G401 (cell line): ENCODE measurements at regions not wholly inside any gene's neighbourhood (a gene's known extent, or its start where the extent isn't known, plus 50 kb on each side); places are given as distances from the start of the nearest gene placed in this dataset.

Experiments used
- DNase-seq: peaks from one replicate; pipeline ENCODE4 v3.0.0-alpha.2; 2015; ENCODE audit warnings: low spot score
- in situ Hi-C: cut with HindIII; loops from 2 replicates; pipeline ENCODE4 v1.10.0; 2016; ENCODE audit warnings: low sequenced_read_pairs, mixed read lengths

DNA sequence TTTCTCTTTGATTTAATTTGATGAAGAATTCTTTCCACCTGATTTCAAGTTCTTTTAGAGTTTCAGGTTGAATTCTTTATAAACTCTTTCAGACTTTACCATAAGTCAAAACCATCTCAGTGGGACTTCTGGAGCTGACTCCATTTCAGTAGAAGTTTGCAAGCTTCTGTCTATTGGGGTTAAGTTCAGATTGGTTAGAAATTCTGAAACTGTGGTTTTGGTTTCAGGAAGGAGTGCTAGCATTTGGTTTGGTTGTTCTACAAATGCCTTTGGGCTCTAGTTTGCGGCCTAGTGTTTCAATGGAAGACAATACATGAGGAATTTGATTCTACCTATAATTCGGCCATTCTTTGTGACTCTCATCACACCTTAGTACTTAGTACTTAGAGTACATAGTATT lies 176.8 kb upstream of the RHOBTB1 start:
- no peak for DNase-seq
- in situ Hi-C loops, result no loop called here

DNA sequence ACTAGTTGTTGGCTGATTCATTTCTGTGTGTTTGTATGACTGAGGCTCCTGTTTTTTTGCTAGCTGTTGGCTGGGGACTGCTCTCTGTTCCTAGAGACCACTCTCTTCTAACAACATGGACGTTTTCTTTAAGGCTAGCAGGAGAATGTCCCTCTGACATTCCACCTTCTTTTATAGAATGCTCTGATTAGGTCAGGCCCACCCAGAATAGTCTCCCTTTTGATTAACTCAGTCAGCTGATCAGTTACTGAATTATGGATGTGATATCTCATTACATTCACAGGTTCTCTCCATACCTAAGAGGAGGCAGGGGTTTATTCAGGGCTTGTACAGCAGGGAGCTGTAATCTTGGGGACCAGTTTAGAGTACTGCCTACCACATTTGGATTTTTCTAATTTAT lies 175.6 kb upstream of the RHOBTB1 start:
- in situ Hi-C loops, result no loop called here

DNA sequence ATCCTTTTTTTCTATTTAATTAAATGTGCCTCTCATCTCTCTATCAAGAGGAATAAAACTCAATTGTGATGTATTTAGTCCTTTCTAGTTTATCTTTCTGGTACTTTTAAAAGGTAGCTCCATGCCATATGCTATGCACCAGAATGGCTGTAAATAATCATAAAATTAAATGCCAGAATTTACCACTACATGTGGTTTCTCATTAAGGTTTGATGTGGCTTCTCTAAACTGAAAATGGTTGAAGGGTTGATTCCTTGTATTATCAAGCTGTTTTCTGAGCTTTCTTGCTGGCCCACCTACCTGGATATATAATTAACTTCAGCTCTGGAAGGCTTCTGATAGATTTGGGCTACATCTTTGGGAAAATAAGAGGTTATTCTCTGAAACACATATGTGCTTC lies 171.9 kb upstream of the RHOBTB1 start:
- DNase-seq, result peak; percentile 22
- in situ Hi-C loops, result no loop called here

More for the DNA sequence above, 175.6 kb upstream of the RHOBTB1 start:
- no peak for DNase-seq

DNA sequence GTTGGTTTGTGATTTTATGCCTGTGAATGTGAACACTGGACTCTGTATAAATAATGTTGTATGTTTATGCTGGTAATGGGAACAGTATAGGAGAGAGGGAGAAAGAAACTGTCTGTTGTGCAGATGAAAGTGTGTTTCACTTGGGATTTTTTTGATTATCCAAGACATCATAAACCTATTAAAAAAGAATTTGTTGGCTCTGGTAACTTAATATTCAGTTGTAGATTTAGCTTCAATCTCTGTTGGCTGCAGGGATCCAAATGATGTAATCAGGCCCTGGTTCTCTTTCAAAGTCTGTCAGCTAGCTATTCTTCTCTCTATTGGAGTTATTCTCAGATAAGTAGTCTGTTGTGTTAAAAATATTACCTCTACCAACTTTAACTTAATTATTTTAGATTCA lies 168.8 kb upstream of the RHOBTB1 start:
- in situ Hi-C loops, result no loop called here

DNA sequence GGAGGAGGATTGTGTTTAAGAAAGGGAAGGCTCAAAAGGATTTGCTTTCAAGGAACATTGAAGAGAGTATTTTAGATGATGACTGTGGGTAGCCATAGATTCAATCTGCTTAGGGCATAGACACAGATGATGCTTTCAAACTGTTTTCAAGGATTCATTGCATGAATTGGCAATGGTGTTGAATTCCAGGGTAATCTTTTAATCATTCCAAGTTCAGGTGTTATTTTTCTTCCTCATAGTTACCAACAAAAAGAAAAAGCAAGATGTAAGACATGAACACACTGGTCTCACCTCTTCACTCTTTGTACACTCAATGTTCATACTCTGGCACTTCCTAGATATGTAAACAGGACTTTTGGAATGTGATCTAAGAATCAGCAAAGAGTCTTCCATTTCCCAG lies 167.0 kb upstream of the RHOBTB1 start:
- in situ Hi-C loops, result no loop called here
- no peak for DNase-seq

More for the DNA sequence above, 168.8 kb upstream of the RHOBTB1 start:
- DNase-seq, result no peak

DNA sequence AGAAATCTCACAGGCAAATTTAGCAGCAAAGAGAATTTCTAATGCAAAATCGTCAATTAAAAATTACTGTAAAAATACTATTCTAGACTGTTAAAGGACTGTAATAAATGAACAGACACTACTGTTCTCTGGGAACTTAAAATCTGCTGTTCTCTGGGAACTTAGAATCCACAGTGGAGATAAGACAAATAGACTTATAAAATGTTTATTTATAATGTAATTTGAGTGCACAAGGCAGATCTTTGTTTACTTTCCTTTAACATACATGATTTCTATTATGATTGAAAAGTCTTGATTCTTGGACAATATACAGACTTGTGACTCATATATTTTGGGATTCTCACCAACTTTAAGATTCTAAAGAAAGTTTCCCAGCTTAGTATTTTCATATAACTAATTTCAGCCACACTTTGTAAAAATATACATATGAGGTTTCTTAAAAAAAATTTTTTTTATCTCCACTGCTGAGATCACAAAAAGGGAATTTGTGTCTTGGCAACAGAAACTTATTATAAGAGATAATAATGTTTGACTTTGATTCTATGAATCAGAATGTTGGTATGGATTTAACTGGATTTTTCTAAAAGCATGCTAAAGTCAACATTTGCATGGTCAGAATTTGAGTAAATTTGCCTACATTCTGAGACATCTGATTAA lies 166.3 kb upstream of the RHOBTB1 start:
- no peak for DNase-seq
- in situ Hi-C loops, result no loop called here

DNA sequence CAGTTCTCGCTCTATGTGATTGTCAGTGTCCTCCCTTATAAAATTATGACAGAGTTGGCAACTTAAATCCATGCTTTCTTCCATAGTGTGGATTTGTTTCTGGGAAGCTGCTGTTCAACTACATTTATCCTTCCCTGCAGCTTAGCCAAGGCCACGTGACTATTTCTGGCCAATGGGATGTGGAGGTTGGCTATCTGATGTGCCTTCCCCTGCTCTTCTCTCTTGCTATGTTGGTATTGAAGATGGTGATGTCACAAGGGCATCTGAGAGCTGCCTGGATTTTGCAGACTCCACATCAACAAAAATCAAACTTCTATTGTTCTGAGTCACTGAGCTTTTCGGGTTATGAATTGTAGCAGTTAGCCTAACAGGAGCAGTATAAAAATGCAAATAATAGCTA lies 164.9 kb upstream of the RHOBTB1 start:
- in situ Hi-C loops, result no loop called here
- no peak for DNase-seq

DNA sequence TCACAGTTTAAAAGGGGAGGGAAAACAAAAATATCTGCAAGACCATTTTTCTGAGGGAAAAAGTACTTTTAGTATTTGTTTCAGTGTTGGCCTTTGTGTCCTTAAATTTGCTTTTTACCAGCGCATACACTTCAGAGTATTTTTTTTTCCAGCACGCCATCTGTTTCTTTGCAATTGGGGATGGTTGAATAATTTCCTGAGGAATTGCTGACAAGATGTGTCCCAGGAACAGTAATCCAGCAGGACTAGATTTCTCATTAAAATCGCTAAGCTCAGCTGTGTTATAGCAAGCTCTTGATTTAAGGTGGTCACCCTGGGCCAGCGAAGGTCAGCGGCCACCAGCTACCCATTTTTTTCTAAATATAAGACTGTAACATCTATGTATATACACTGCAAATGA lies 156.9 kb upstream of the RHOBTB1 start:
- in situ Hi-C loops, result no loop called here
- peak; percentile 77 for DNase-seq

DNA sequence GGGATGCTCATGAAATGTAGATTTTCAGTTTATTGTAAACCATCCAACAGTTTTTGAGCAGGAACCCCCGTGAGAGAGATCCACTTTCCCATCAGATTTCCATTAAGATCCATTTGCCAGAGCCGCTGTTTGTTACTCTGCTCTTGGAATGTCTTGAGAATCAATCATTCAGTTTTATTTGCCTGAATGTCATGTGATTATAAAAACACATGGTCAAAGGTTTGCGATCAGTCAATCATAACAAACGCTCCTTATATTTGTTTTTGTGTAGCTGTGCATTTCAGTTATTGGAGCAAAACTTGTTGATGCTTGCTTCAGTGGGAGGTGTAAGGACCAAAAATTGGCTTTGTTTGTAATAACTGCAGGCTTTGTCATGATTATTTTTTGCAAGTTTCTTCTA lies 155.8 kb upstream of the RHOBTB1 start:
- no peak for DNase-seq
- in situ Hi-C loops, result no loop called here

DNA sequence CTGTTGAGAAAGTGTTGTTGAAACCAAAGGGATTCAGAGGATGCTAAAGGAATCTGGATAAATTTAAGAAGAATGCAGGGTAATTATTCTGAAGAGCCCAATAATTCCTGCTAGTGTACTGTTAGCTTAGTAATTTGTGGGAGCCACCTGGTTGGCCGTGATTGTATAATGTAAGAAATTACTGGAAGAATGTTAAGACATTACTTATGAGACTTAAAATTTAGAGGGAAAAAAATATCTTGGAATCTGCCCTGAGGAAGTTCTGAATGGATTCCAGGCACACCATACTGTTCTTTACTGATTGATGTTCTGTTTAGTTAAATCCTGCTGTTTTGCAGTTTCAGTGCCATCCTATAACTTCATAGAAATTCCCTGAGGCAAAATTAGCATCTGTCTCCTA lies 155.0 kb upstream of the RHOBTB1 start:
- no peak for DNase-seq
- in situ Hi-C loops, result no loop called here

DNA sequence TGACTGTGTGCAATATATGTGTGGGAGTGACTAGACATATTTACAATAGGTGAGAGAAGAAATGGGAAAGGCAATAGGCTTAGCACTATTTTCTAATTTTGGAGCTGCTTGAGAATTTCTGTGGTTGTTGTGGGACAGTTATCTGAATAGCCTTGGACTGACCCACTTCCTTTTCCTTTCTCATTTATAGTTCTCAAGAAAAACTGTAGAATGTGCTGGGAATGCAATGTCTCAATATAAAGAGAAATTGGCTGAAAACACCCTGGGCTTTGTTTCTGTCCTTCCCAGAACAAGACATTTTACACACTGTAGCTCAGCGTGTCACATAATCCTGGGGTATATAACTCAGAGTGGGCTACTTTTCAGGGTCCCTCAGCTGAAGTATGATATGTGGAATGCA lies 153.0 kb upstream of the RHOBTB1 start:
- in situ Hi-C loops, result no loop called here
- no peak for DNase-seq

DNA sequence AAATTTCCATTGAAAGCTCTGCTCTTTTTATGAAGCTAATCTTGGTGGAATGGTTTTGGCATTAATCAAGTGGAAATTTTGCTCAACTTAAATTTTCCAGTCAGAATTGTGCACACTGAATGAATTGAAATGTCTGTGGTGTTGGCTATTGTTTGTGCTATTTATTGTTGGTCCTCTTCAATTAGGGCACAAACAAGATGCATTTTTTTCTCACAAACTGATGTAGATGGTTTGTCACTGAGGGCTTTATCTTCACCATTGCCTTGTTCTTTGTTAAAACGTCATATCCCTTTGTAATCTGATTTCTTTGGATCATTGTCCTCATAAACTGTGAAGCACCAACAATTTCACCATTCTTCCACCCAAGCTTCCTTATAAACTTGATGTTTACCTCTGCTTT lies 152.1 kb upstream of the RHOBTB1 start:
- DNase-seq, result no peak
- in situ Hi-C loops, result no loop called here

DNA sequence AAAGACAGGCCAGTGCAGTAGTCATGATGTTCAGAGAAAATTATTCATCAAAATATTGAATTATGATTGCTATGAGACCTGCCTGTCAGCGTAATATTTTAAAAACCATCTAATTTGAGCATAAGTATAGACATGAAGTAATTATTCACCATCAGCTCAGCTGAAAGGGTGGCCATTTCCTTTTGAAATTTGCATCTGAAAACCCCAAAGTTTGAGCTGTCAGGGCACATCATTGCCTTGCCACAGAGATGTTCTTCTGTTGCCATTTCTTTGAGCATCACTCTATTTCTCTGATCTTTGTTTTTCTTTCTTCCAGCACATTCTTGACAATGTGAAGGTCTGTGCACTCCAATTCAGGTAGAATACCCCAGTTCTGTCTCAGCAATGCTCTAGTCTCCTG lies 147.5 kb upstream of the RHOBTB1 start:
- in situ Hi-C loops, result no loop called here
- DNase-seq, result no peak

DNA sequence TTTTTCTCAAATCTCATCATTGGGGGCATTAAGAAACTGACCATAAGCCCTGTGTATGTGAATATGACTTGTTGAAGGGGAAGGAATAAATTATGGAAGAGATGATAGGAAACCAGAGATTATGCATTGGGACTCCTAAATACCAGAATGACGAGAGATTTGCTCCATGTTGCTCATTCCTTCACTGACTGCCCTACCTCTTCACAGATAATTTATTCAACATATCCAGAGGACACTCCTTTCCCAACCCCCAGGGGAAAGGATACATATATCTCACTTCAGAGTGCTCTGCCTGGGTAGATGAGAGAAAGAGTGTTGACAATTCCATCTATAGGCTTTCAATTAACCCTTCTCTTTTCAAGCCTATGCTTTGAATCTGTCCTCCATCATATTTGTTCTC lies 145.3 kb upstream of the RHOBTB1 start:
- in situ Hi-C loops, result no loop called here
- DNase-seq, result no peak

DNA sequence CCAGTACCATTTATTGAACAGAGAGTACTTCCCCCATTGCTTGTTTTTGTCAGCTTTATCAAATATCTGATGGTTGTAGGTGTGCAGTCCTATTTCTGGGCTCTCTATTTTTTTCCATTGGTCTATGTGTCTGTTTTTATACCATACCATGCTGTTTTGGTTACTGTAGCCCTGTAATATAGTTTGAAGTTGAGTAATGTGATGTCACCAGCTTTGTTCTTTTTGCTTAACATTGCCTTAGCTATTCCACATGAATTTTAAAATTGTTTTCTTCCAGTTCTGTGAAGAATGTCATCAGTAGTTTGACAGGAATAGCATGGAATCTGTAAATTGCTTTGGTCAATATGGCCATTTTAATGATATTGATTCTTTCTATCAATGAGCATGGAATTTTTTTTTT lies 140.5 kb upstream of the RHOBTB1 start:
- in situ Hi-C loops, result no loop called here
- no peak for DNase-seq

DNA sequence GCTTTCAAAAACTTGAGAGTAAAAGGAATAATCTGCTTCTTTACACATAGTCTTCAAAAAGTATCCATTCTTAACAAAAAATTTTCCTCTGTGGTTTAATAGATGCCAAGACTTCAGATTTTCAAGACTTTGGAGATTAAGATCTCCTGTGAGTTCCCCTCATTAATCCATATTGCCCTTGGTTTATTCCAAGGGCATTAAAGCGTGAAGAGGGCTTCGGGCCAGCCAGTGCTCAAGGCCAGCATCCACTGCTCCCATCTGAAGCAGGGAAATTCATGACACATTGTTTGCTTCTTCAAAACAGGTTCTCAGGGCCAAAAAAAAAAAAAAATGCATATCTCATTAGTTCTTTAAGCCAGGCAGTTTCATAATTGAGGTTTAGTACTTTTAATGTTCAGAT lies 137.3 kb upstream of the RHOBTB1 start:
- no peak for DNase-seq
- in situ Hi-C loops, result no loop called here

DNA sequence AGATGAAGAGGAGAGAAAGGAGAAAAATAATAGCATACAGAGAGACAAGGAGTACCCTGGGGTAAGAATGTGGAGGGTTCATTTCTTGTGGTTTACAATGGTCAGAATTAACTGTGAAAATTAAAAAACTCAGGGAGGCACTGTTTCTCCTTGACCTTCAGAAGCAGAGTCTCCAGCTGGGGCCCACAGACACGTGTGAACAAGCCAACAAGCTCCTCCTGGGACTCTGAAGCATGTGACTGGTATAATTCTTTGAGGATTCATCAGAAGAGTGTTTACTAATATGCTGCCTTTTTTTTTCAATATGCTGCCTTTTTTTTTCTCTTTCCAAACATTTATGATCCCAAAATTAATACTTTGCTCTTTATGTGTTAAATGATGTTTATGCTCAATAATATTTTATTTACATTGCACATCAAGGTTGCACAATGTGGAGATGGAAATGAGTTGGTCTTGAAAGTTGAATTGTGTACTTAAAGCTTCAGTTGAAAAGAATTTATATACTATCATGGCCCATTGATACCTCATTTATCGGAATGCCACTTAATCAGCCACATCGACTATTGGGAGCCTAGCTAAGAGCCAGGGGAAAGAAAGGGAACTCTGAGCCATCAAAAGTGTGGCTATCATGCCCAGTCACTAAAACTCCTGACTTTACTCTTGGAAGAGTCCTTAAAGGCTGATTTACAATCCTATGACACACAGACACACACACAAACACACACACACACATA lies 134.7 kb upstream of the RHOBTB1 start:
- DNase-seq, result no peak
- in situ Hi-C loops, result no loop called here

DNA sequence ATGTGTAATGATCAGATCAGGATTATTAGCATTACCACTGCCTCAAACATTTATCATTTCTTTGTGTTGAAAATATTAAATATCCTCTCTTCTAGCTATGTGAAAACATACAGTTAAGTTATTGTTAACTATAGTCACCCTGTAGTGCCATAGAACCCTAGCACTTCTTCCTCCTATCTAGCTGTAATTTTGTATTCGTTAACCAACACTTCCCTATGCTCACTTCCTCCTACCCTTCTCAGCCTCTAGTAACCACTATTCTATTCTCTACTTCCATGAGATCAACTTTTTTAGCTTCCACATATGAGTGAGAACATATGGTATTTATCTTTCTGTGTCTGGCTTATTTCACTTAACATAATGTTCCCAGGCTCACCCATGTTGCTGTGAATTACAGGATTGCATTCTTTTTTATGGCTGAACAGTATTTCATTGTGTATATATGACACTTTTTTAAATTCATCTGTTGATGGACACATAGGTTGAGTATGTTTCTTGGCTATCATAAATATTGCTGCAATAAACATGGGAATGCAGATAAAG lies 132.7 kb upstream of the RHOBTB1 start:
- in situ Hi-C loops, result no loop called here
- DNase-seq, result no peak

DNA sequence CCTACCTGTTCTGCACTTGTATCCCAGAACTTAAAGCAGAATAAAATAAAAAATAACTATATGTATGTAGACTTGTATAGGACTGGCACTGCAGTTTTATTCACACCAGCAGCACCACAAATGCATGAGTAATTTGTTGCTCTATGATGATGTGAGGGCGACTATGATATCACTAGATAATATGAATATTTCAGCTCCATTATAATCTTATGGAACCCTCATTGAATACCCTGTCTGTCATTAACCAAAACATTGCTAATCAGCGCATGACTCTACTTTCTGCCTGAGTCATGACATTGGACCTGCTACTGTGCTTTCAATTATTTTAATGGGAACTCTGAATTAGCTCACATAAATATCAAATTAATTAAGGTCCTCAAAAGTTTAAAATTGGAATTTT lies 129.4 kb upstream of the RHOBTB1 start:
- in situ Hi-C loops, result no loop called here
- no peak for DNase-seq

DNA sequence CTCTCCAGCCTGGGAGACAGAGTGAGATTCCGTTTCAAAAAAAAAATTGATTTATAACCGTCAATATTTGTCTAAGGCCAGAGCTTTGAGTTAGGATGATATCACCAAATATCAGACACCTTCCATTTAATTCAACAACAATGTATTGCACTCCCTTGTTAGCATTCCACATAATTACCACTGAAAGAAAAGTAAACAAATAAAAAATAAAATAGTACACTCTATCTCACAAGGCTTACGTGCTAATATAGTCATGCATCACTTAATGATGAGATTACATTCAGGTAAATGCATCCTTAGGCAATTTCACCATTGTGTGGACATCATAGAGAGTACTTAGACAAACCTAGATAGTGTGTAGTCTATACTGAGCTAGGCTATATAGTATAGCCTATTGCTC lies 127.6 kb upstream of the RHOBTB1 start:
- no peak for DNase-seq
- in situ Hi-C loops, result no loop called here

DNA sequence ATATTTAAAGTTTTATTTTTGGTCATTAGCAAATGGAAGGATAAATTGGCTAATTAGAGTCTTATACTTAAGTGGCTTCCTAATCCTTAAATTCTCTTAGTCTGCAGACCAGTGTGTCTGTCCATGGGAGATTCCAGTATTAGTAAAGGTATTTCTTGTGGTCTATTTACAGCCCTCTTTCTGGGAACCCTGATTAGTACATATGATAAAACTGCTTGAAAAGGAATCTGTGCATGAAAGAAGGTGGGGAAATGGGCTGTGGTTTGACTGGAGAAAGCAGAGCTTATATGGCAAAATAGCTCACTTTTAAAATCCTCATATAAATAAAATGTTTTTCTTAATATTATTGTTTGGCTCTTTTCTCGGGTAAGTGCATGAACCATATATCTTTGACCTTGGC lies 124.5 kb upstream of the RHOBTB1 start:
- in situ Hi-C loops, result no loop called here
- DNase-seq, result no peak
